C4-2B (cell line): ENCODE measurements at regions not wholly inside any gene's neighbourhood (a gene's known extent, or its start where the extent isn't known, plus 50 kb on each side); places are given as distances from the start of the nearest gene placed in this dataset.

Experiments used
- ZFX ChIP-seq: fragments of 450-650 bp; IDR thresholded peaks from 2 replicates; pipeline ENCODE4 v1.6.1; 2017
- TF ChIP-seq, protein P1 (sequence below): fragments of 450-650 bp; conservative IDR thresholded peaks from 2 replicates; pipeline ENCODE4 v1.5.1; 2017; ENCODE audit warnings: mild to moderate bottlenecking

DNA sequence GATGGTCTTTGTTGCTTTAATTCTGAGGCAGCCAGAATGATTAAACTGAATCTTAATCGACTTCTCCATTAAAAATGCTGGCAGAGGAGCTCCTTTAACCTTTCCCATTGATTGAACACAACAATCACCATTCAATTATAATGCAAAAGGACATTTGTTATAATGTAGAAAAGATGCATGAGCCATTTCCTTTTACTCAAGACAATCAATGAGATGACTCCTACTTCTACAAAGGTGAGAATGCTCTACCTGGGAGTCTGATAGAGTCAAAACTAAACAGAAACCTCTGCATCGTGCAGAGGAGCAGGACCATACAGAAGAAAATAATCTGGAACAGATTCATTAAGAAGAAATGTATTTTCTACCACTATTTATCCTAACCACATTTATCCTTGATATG, 253.6 kb upstream of the DACH1 start:
- TF ChIP-seq, protein P1, sequence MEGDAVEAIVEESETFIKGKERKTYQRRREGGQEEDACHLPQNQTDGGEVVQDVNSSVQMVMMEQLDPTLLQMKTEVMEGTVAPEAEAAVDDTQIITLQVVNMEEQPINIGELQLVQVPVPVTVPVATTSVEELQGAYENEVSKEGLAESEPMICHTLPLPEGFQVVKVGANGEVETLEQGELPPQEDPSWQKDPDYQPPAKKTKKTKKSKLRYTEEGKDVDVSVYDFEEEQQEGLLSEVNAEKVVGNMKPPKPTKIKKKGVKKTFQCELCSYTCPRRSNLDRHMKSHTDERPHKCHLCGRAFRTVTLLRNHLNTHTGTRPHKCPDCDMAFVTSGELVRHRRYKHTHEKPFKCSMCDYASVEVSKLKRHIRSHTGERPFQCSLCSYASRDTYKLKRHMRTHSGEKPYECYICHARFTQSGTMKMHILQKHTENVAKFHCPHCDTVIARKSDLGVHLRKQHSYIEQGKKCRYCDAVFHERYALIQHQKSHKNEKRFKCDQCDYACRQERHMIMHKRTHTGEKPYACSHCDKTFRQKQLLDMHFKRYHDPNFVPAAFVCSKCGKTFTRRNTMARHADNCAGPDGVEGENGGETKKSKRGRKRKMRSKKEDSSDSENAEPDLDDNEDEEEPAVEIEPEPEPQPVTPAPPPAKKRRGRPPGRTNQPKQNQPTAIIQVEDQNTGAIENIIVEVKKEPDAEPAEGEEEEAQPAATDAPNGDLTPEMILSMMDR = no peak
- TF ChIP-seq ZFX = no peak
